ENCODE measurements at regions not wholly inside any gene's neighbourhood (a gene's known extent, or its start where the extent isn't known, plus 50 kb on each side); places are given as distances from the start of the nearest gene placed in this dataset.

DNA sequence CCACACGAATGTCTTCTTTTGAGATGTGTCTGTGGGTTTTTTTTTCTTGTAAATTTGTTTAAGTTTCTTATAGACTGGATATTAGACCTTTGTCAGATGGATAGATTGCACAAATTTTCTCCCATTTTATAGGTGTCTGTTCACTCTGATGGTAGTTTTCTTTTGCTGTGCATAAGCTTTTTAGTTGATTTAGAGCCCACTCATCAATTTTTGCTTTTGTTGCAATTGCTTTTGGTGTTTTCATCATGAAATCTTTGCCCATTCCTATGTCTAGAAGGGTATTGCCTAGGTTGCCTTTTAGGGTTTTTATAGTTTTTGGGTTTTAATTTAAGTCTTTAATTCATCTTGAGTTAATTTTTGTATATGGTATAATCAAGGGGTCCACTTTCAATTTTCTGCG lies 57.7 kb downstream of the NKX2-2 start:
- Histone ChIP-seq H3K4me1 (ENCODE audit: insufficient read depth, poor library complexity, severe bottlenecking) (no peaks in the 10 kb centered on the region), H3K27ac (ENCODE audit: poor library complexity, severe bottlenecking) (no peak overlapping the region), H3K36me3 (ENCODE audit: low read depth) (no peaks in the 10 kb centered on the region), H3K27me3 (ENCODE audit: insufficient read depth, poor library complexity, severe bottlenecking) (peaks cover 26% of the 10 kb centered on the region), H3K9me3 (ENCODE audit: severe bottlenecking) (no peaks in the 10 kb centered on the region), H3K4me3 (ENCODE audit: severe bottlenecking) (no peak overlapping the region)
- DNase-seq (ENCODE audit: low spot score) (no peak), ATAC-seq (ENCODE audit: low read depth) (no peak)
- no peak for TF ChIP-seq CTCF (IDR thresholded peaks at IDR 0.05; ENCODE audit: poor library complexity, severe bottlenecking)

DNA sequence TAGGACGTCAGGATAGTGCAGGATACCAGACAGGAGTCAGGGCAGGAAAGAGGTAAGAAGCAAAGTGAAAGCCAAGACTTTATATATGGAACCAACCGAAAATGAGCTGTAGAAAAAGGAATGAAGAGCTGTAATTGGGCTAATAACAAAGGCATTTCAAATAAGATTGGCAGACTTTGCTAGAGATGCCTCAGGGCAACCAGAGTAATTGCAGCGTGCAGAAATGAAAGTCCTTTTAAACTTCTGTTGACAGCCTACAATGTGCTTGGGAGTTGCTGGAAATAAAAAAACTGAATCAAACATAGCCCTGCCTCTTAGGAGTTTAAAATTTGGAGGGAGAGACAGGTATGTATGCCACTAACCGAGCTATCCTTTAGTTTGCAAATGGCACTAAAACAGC lies 56.4 kb upstream of the NKX2-4 start:
- no peaks in the 10 kb centered on the region for H3K9me3 ChIP-seq (ENCODE audit: severe bottlenecking)
- H3K27me3 ChIP-seq (ENCODE audit: insufficient read depth, poor library complexity, severe bottlenecking), result peaks cover 6% of the 10 kb centered on the region
- peak; percentile 40 for ATAC-seq (ENCODE audit: low read depth)
- no peaks in the 10 kb centered on the region for H3K4me1 ChIP-seq (ENCODE audit: insufficient read depth, poor library complexity, severe bottlenecking)
- DNase-seq (ENCODE audit: low spot score), result no peak
- no peak for TF ChIP-seq CTCF (IDR thresholded peaks at IDR 0.05; ENCODE audit: poor library complexity, severe bottlenecking)
- no peaks in the 10 kb centered on the region for H3K36me3 ChIP-seq (ENCODE audit: low read depth)
- no peak overlapping the region for H3K4me3 ChIP-seq (ENCODE audit: severe bottlenecking)
- no peak overlapping the region for H3K27ac ChIP-seq (ENCODE audit: poor library complexity, severe bottlenecking)

DNA sequence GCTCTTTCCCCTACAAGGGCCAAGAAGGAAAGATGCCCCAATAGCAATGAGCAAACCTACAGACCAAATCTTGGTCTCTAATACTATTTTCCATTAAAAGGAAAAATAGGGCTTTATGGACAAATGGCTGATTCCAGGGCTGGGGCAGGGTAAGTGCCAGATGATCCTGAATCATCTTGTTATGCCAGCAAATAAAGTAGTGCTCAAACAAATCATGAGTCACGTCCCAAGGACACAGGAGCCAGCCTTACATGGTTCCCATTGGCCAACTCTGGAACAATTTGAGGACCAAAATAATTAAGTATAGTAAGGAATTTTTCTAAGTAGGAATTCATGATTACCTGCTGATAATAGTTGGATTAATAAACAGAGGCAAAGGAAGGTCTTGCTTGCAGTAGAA lies 53.2 kb upstream of the NKX2-4 start:
- Histone ChIP-seq H3K27me3 (ENCODE audit: insufficient read depth, poor library complexity, severe bottlenecking) (no peaks in the 10 kb centered on the region), H3K36me3 (ENCODE audit: low read depth) (no peaks in the 10 kb centered on the region), H3K4me1 (ENCODE audit: insufficient read depth, poor library complexity, severe bottlenecking) (no peaks in the 10 kb centered on the region), H3K27ac (ENCODE audit: poor library complexity, severe bottlenecking) (no peak overlapping the region), H3K9me3 (ENCODE audit: severe bottlenecking) (no peaks in the 10 kb centered on the region), H3K4me3 (ENCODE audit: severe bottlenecking) (no peak overlapping the region)
- DNase-seq (ENCODE audit: low spot score) (no peak), ATAC-seq (ENCODE audit: low read depth) (peak; percentile 81)
- no peak for TF ChIP-seq CTCF (IDR thresholded peaks at IDR 0.05; ENCODE audit: poor library complexity, severe bottlenecking)
